SU-DHL-6 (cell line): ENCODE measurements at regions not wholly inside any gene's neighbourhood (a gene's known extent, or its start where the extent isn't known, plus 50 kb on each side); places are given as distances from the start of the nearest gene placed in this dataset.

ENCODE experiments used
- CTCF ChIP-seq: fragments of 200-600 bp; sonication (generic); IDR thresholded peaks from one replicate; pipeline ENCODE4 v1.5.1; 2017; ENCODE audit warnings: antibody characterized with exemption, mild to moderate bottlenecking, low read length, moderate library complexity; ENCODE audit not compliant: insufficient read depth, poor library complexity, severe bottlenecking
- EZH2phosphoT487 ChIP-seq: fragments of 200-600 bp; sonication (generic), shearing (Covaris generic); conservative IDR thresholded peaks from 2 replicates; pipeline ENCODE4 v1.6.1; 2018; ENCODE audit warnings: mild to moderate bottlenecking, antibody characterized with exemption, low read length, moderate library complexity, mixed read lengths

- TF ChIP-seq CTCF, result no peak
- no peak for TF ChIP-seq EZH2phosphoT487
Observed at GRCh38 chr3:106139826-106140225, 271.0 kb upstream of the CBLB start.
